ENCODE measurements at regions not wholly inside any gene's neighbourhood (a gene's known extent, or its start where the extent isn't known, plus 50 kb on each side); places are given as distances from the start of the nearest gene placed in this dataset.

DNA sequence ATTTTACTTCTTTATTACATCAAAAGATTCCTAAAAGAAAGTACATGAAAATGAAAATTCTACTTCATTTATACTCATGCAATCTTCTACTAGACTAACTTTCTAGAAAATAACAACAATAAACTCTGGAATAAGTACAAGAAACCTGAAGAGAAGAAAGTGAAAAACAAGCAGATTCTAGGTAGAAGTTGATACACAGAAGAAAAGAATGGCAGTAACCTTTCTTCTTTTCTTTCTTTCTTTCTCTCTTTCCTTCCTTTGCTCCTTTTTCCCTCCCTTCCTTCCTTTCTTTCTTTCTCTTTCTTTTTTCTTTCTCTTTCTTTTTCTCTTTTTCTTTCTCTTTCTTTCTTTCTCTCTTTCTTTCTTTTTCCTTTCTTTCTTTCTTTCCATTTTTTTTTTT lies 541.7 kb upstream of the ANKRD30A start:
- POLR2A ChIA-PET: interaction anchor here (0.6 to 0.7 kb wide), 2 partner anchors 110 to 404 kb away, joined by 3 to 4 read pairs; no protein-coding TSS in a partner anchor
- H3K27ac ChIP-seq (ENCODE audit: low read depth, low read length): no peak overlapping the region
- H3K27me3 ChIP-seq (ENCODE audit: control insufficient read depth, insufficient read depth, low read length): no peaks in the 10 kb centered on the region
- no peaks in the 10 kb centered on the region for H3K9me3 ChIP-seq (ENCODE audit: control insufficient read depth, insufficient read depth, low read length)
- DNase-seq (ENCODE audit: low read depth, low spot score): no peak
- no peak overlapping the region for H3K4me3 ChIP-seq (ENCODE audit: low read depth, low read length)
- CTCF ChIA-PET: no interaction called here
- TF ChIP-seq, protein P1, sequence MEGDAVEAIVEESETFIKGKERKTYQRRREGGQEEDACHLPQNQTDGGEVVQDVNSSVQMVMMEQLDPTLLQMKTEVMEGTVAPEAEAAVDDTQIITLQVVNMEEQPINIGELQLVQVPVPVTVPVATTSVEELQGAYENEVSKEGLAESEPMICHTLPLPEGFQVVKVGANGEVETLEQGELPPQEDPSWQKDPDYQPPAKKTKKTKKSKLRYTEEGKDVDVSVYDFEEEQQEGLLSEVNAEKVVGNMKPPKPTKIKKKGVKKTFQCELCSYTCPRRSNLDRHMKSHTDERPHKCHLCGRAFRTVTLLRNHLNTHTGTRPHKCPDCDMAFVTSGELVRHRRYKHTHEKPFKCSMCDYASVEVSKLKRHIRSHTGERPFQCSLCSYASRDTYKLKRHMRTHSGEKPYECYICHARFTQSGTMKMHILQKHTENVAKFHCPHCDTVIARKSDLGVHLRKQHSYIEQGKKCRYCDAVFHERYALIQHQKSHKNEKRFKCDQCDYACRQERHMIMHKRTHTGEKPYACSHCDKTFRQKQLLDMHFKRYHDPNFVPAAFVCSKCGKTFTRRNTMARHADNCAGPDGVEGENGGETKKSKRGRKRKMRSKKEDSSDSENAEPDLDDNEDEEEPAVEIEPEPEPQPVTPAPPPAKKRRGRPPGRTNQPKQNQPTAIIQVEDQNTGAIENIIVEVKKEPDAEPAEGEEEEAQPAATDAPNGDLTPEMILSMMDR (IDR thresholded peaks at IDR 0.05; ENCODE audit: low read depth, low read length): no peak

- Histone ChIP-seq H3K27ac (ENCODE audit: low read depth, low read length) (no peak overlapping the region), H3K27me3 (ENCODE audit: control insufficient read depth, insufficient read depth, low read length) (no peaks in the 10 kb centered on the region), H3K4me3 (ENCODE audit: low read depth, low read length) (no peak overlapping the region), H3K9me3 (ENCODE audit: control insufficient read depth, insufficient read depth, low read length) (no peaks in the 10 kb centered on the region; the same call in 1 of the 2 replicates)
- ChIA-PET POLR2A (no interaction called here), CTCF (no interaction called here)
- TF ChIP-seq, protein P1 (IDR thresholded peaks at IDR 0.05; ENCODE audit: low read depth, low read length): no peak
- DNase-seq (ENCODE audit: low read depth, low spot score): no peak
These were observed 544.2 kb upstream of the ANKRD30A start for GRCh38 chr10:36581237-36581636.

DNA sequence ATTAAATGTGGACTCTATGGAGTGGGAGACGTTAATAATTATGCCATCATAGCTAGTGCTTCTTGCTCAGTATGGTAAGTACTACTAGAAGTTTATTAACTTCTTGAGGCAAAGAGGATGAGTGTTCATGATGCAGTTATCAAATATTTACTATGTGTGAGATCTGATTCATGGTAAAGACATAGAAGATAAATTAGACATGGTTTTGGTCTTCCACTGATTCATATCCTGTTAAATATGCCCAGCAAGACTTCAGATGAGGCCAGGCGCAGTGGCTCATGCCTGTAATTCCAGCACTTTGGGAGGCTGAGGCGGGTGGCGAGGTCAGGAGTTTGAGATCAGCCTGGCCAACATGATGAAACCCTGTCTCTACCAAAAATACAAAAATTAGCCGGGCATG lies 547.1 kb upstream of the ANKRD30A start:
- peak; percentile 11 for DNase-seq (ENCODE audit: low read depth, low spot score)
- H3K4me3 ChIP-seq (ENCODE audit: low read depth, low read length): no peak overlapping the region
- no peaks in the 10 kb centered on the region; the same call in 1 of the 2 replicates for H3K9me3 ChIP-seq (ENCODE audit: control insufficient read depth, insufficient read depth, low read length)
- no peaks in the 10 kb centered on the region for H3K27me3 ChIP-seq (ENCODE audit: control insufficient read depth, insufficient read depth, low read length)
- H3K27ac ChIP-seq (ENCODE audit: low read depth, low read length): no peak overlapping the region
- POLR2A ChIA-PET: no interaction called here
- TF ChIP-seq, protein P1 (IDR thresholded peaks at IDR 0.05; ENCODE audit: low read depth, low read length): no peak
- CTCF ChIA-PET: no interaction called here

DNA sequence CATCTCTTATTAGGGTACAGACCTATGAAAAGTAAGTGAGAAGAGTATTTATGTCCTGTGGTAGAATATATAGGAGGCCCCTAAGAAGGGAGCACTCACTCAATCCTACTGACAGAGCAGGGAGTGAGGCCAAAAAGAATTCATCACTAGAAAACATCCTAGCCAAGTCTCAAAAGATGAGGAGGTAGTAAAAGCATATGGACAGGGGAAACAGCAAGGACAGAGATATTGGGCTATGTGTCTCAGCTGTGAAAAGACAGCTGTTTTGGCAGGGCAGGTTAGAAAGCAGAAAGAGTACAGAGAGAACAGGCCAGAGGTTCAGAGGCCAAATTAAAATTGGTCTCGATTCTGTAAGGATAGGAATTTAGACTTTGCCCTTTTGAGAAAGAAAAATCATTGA lies 548.3 kb upstream of the ANKRD30A start:
- POLR2A ChIA-PET: no interaction called here
- TF ChIP-seq, protein P1 (IDR thresholded peaks at IDR 0.05; ENCODE audit: low read depth, low read length): no peak
- Histone ChIP-seq H3K27me3 (ENCODE audit: control insufficient read depth, insufficient read depth, low read length) (no peaks in the 10 kb centered on the region), H3K27ac (ENCODE audit: low read depth, low read length) (no peak overlapping the region), H3K4me3 (ENCODE audit: low read depth, low read length) (no peak overlapping the region), H3K9me3 (ENCODE audit: control insufficient read depth, insufficient read depth, low read length) (no peaks in the 10 kb centered on the region; the same call in 1 of the 2 replicates)
- no peak for DNase-seq (ENCODE audit: low read depth, low spot score)
- CTCF ChIA-PET: no interaction called here

- CTCF ChIA-PET: no interaction called here
- Histone ChIP-seq H3K27me3 (ENCODE audit: control insufficient read depth, insufficient read depth, low read length) (no peaks in the 10 kb centered on the region), H3K9me3 (ENCODE audit: control insufficient read depth, insufficient read depth, low read length) (no peaks in the 10 kb centered on the region; the same call in 1 of the 2 replicates), H3K27ac (ENCODE audit: low read depth, low read length) (no peak overlapping the region), H3K4me3 (ENCODE audit: low read depth, low read length) (no peak overlapping the region)
- TF ChIP-seq, protein P1 (IDR thresholded peaks at IDR 0.05; ENCODE audit: low read depth, low read length): no peak
- no peak for DNase-seq (ENCODE audit: low read depth, low spot score)
- POLR2A ChIA-PET: no interaction called here
These were observed 551.2 kb upstream of the ANKRD30A start for GRCh38 chr10:36574207-36574606.
